H1 (cell line): ENCODE measurements at regions not wholly inside any gene's neighbourhood (a gene's known extent, or its start where the extent isn't known, plus 50 kb on each side); places are given as distances from the start of the nearest gene placed in this dataset.

Experiments
- CTCF ChIA-PET: fragments of 300-600 bp; sonication (Branson Sonifier 250); formaldehyde crosslinking; loops from one replicate; lab custom pipeline; 2021; ENCODE audit not compliant: partially characterized antibody; lab: Charles Lee
- POLR2A ChIA-PET: fragments of 300-600 bp; sonication (Branson Sonifier 250); formaldehyde crosslinking; loops from one replicate; lab custom pipeline; 2021; ENCODE audit warnings: inconsistent platforms; ENCODE audit not compliant: partially characterized antibody; lab: Charles Lee
- DNase-seq, 2 experiments: peaks; one replicate each; pipeline versions ENCODE4 v3.0.0 to v3.0.0-alpha.2; 2010 to 2022; ENCODE audit warnings: low spot score in 2 of 2, low read depth in 1 of 2, mixed read lengths in 1 of 2
- FAIRE-seq: peaks from 2 replicates; lab custom pipeline; 2011; peaks lifted over from hg19 to GRCh38; lab: Jason Lieb, UNC
- H2AFZ ChIP-seq: 2 replicates; pipeline ENCODE4 v1.8.1; 2012; ENCODE audit warnings: low read length, inconsistent platforms
- H2AK5ac ChIP-seq: 2 replicates; pipeline ENCODE4 v1.6.1; 2013; ENCODE audit warnings: low read depth, low read length
- H2BK120ac ChIP-seq: replicated peaks from 2 replicates; pipeline ENCODE3; 2013; ENCODE audit warnings: low read depth, low read length, inconsistent platforms
- H2BK12ac ChIP-seq: 2 replicates; pipeline ENCODE4 v1.6.1; 2013; ENCODE audit warnings: low read depth, low read length
- H2BK15ac ChIP-seq: 2 replicates; pipeline ENCODE4 v1.6.1; 2013; ENCODE audit warnings: low read length
- H2BK20ac ChIP-seq: 2 replicates; pipeline ENCODE4 v1.6.1; 2013; ENCODE audit warnings: low read length
- H2BK5ac ChIP-seq: 2 replicates; pipeline ENCODE4 v1.6.1; 2013; ENCODE audit warnings: low read depth, low read length
- H3K14ac ChIP-seq: 2 replicates; pipeline ENCODE4 v1.6.1; 2013; ENCODE audit warnings: inconsistent platforms; ENCODE audit not compliant: insufficient read length
- H3K18ac ChIP-seq: 2 replicates; pipeline ENCODE4 v1.6.1; 2013; ENCODE audit warnings: low read length; ENCODE audit errors: extremely low read depth
- H3K23ac ChIP-seq: 2 replicates; pipeline ENCODE4 v1.6.1; 2013; ENCODE audit warnings: inconsistent platforms; ENCODE audit not compliant: insufficient read length
- H3K23me2 ChIP-seq: 2 replicates; pipeline ENCODE4 v1.6.1; 2013; ENCODE audit warnings: low read depth, low read length
- H3K27ac ChIP-seq: 2 replicates; pipeline ENCODE4 v1.6.1; 2011; ENCODE audit warnings: low read depth, low read length, inconsistent platforms
- H3K27me3 ChIP-seq, 4 experiments: replicated peaks in 1 of 4; 1 replicate in 1 of 4; 2 replicates in 3 of 4; pipeline versions ENCODE4 v1.6.1 to v1.8.1; 2011 to 2013; ENCODE audit warnings: low read length in 3 of 4, mild to moderate bottlenecking in 3 of 4, inconsistent platforms in 2 of 4, mixed read lengths in 2 of 4, moderate library complexity in 1 of 4; ENCODE audit not compliant: control insufficient read depth in 3 of 4, insufficient read depth in 3 of 4; ENCODE audit errors: extremely low read depth in 1 of 4
- H3K36me3 ChIP-seq, 4 experiments: 2 replicates each; pipeline versions ENCODE4 v1.6.1 to v1.8.1; 2011 to 2013; ENCODE audit warnings: mild to moderate bottlenecking in 4 of 4, low read length in 3 of 4, moderate library complexity in 2 of 4, control low read depth in 1 of 4, inconsistent platforms in 1 of 4; ENCODE audit not compliant: insufficient read depth in 4 of 4, control insufficient read depth in 2 of 4
- H3K4ac ChIP-seq: replicated peaks from 2 replicates; pipeline ENCODE3; 2013; ENCODE audit warnings: low read length, low read depth, mixed read lengths, inconsistent platforms; ENCODE audit not compliant: insufficient read length
- H3K4me1 ChIP-seq, 4 experiments: replicated peaks in 1 of 4; 1 replicate in 1 of 4; 2 replicates in 3 of 4; pipeline versions ENCODE4 v1.6.1 to v1.8.1; 2011 to 2013; ENCODE audit warnings: low read length in 3 of 4, inconsistent platforms in 2 of 4, mixed read lengths in 1 of 4; ENCODE audit not compliant: insufficient read depth in 4 of 4, control insufficient read depth in 3 of 4
- H3K4me2 ChIP-seq, 2 experiments: 2 replicates each; pipeline versions ENCODE4 v1.6.1 to v1.8.1; 2011 to 2013; ENCODE audit warnings: low read depth in 2 of 2, low read length in 2 of 2, control low read depth in 1 of 2, inconsistent platforms in 1 of 2, mild to moderate bottlenecking in 1 of 2; ENCODE audit not compliant: insufficient read depth in 1 of 2
- H3K4me3 ChIP-seq, 4 experiments: fragments of 200-600, 300-600 bp in 1 of 4; sonication (generic), shearing (Covaris generic), sonication (Bioruptor Twin) in 1 of 4; 2 replicates each; pipeline versions ENCODE4 v1.5.1 to v1.8.1; 2011 to 2016; ENCODE audit warnings: low read length in 4 of 4, low read depth in 3 of 4, control low read depth in 2 of 4, inconsistent platforms in 2 of 4, mild to moderate bottlenecking in 2 of 4, mixed read lengths in 1 of 4, moderate library complexity in 1 of 4; ENCODE audit not compliant: insufficient read depth in 2 of 4; ENCODE audit errors: extremely low read depth in 1 of 4
- H3K56ac ChIP-seq: replicated peaks from 2 replicates; pipeline ENCODE3; 2013; ENCODE audit warnings: low read depth, mild to moderate bottlenecking, mixed read lengths, low read length, inconsistent platforms; ENCODE audit not compliant: insufficient read length
- H3K79me1 ChIP-seq: 2 replicates; pipeline ENCODE4 v1.6.1; 2013; ENCODE audit warnings: low read depth, low read length, control low read depth
- H3K79me2 ChIP-seq, 2 experiments: 2 replicates each; pipeline versions ENCODE4 v1.6.1 to v1.8.1; 2012 to 2013; ENCODE audit warnings: low read length in 2 of 2, mild to moderate bottlenecking in 2 of 2, inconsistent platforms in 1 of 2; ENCODE audit not compliant: insufficient read depth in 2 of 2, control insufficient read depth in 1 of 2
- H3K9ac ChIP-seq, 4 experiments: replicated peaks in 1 of 4; 1 replicate in 1 of 4; 2 replicates in 3 of 4; pipeline versions ENCODE4 v1.6.1 to v1.8.1; 2011 to 2013; ENCODE audit warnings: low read depth in 3 of 4, low read length in 3 of 4, control low read depth in 2 of 4, mild to moderate bottlenecking in 2 of 4, moderate library complexity in 2 of 4, inconsistent platforms in 1 of 4; ENCODE audit errors: extremely low read depth in 1 of 4
- H3K9me3 ChIP-seq, 2 experiments: 2 replicates each; pipeline versions ENCODE4 v1.6.1 to v1.8.1; 2012 to 2013; ENCODE audit warnings: mild to moderate bottlenecking in 2 of 2, moderate library complexity in 2 of 2, control low read depth in 1 of 2, inconsistent platforms in 1 of 2, low read depth in 1 of 2, low read length in 1 of 2, mixed read lengths in 1 of 2; ENCODE audit not compliant: insufficient read depth in 2 of 2
- H4K20me1 ChIP-seq, 2 experiments: replicated peaks in 1 of 2; 2 replicates each; pipeline versions ENCODE3 to v1.8.1; 2011 to 2013; ENCODE audit warnings: inconsistent platforms in 2 of 2, low read length in 2 of 2, mild to moderate bottlenecking in 1 of 2; ENCODE audit not compliant: insufficient read depth in 2 of 2, control insufficient read depth in 1 of 2
- H4K5ac ChIP-seq: 2 replicates; pipeline ENCODE4 v1.6.1; 2013; ENCODE audit warnings: low read length, low read depth, mixed read lengths, inconsistent platforms; ENCODE audit not compliant: insufficient read length
- H4K8ac ChIP-seq: 2 replicates; pipeline ENCODE4 v1.8.0; 2013; ENCODE audit warnings: mild to moderate bottlenecking, moderate library complexity, low read length, inconsistent platforms; ENCODE audit not compliant: insufficient read depth; ENCODE audit errors: extremely low read depth
- H4K91ac ChIP-seq: replicated peaks from 2 replicates; pipeline ENCODE3; 2013; ENCODE audit warnings: low read length, mixed read lengths, inconsistent platforms; ENCODE audit not compliant: insufficient read length
- BCL11A ChIP-seq, 2 experiments: IDR thresholded peaks; one replicate each; pipeline ENCODE4 v1.6.1; 2011; ENCODE audit warnings: low read depth in 2 of 2, low read length in 2 of 2, mild to moderate bottlenecking in 2 of 2
- CHD2 ChIP-seq: IDR thresholded peaks from 2 replicates; pipeline ENCODE4 v1.6.1; 2012; ENCODE audit warnings: low read length, improper control_type of control experiment
- EZH2 ChIP-seq: fragments of 200-600 bp; sonication (generic); IDR thresholded peaks from 2 replicates; pipeline ENCODE4 v1.7.1; 2012; ENCODE audit warnings: low read depth, mild to moderate bottlenecking, moderate library complexity, low read length, inconsistent platforms; ENCODE audit not compliant: severe bottlenecking
- RBBP5 ChIP-seq: IDR thresholded peaks from 2 replicates; pipeline ENCODE4 v1.7.1; 2012; ENCODE audit warnings: low read depth, mild to moderate bottlenecking, inconsistent platforms, low read length, moderate library complexity, borderline replicate concordance
- WGBS, 2 experiments: shearing (Covaris generic) in 1 of 2; methylation state at CpG; one replicate each; pipeline versions ENCODE4 v1.1.6 to v1.1.7; 2013 to 2015; ENCODE audit warnings: low lambda C conversion rate in 2 of 2, mixed read lengths in 2 of 2, inconsistent platforms in 1 of 2, low coverage in 1 of 2, missing lambda C conversion rate in 1 of 2; ENCODE audit not compliant: insufficient replicate concordance in 2 of 2, insufficient coverage in 1 of 2, insufficient read length in 1 of 2; ENCODE audit errors: extremely low coverage in 1 of 2, missing lambda C conversion rate in 1 of 2; 5-methylcytosine and 5-hydroxymethylcytosine counted together

DNA sequence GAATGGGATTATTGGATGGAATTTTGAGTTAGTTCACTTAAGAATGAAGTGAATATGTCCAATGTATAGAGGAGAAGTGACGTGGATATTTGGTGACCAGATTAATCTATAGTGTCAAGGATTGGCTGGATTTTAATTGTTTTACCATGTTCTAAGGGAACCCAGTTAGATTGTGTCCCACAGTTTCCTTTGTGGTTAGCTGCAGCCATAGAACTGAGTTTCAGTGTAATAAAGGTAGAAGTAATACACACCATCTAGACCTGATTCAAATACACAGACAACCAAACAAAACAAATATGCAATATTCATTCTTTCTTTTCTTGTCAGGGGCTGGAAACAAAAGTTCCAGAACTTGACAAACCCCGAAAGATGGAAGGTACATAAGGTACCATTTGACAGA, 88.0 kb upstream of the RGS18 start:
- CTCF ChIA-PET: no interaction called here
- TF ChIP-seq BCL11A (IDR thresholded peaks at IDR 0.05; ENCODE audit: low read depth in 2 of 2, low read length in 2 of 2): no peak
- no peak for TF ChIP-seq EZH2
- no peak for TF ChIP-seq CHD2
- TF ChIP-seq RBBP5: no peak
- TF ChIP-seq, all 59 proteins: peak for 0
- FAIRE-seq (no peak), DNase-seq (no peak)
- Histone ChIP-seq H3K4me3 (no peak overlapping the region), H3K23ac (no peak overlapping the region), H3K23me2 (no peaks in the 10 kb centered on the region), H2BK15ac (no peak overlapping the region), H2BK12ac (no peak overlapping the region), H3K27ac (no peak overlapping the region), H3K9ac (no peak overlapping the region), H4K8ac (no peak overlapping the region), H3K27me3 (no peaks in the 10 kb centered on the region), H4K91ac (no peak overlapping the region), H4K20me1 (no peaks in the 10 kb centered on the region), H2BK120ac (no peak overlapping the region), H3K14ac (no peak overlapping the region), H3K9me3 (no peaks in the 10 kb centered on the region), H3K4me2 (no peak overlapping the region), H3K4ac (no peak overlapping the region), H4K5ac (no peak overlapping the region), H3K18ac (no peak overlapping the region), H3K79me2 (no peaks in the 10 kb centered on the region), H3K79me1 (no peaks in the 10 kb centered on the region), H2AFZ (no peak overlapping the region), H3K4me1 (0 out of 7 replicates have a peak, but pooled peaks cover 0 to 1% (median 0%) of the 10 kb centered on the region in 4 experiments), H2BK5ac (no peak overlapping the region), H2AK5ac (no peak overlapping the region), H3K36me3 (no peaks in the 10 kb centered on the region), H3K56ac (no peak overlapping the region), H2BK20ac (no peak overlapping the region)
- WGBS, 2 experiments: 89% methylated on average over 2 of the region's 2 CpGs; no CpG with 5 or more reads in 1 of the 2 experiments
- POLR2A ChIA-PET: no interaction called here
